ENCODE measurements at regions not wholly inside any gene's neighbourhood (a gene's known extent, or its start where the extent isn't known, plus 50 kb on each side); places are given as distances from the start of the nearest gene placed in this dataset.

DNA sequence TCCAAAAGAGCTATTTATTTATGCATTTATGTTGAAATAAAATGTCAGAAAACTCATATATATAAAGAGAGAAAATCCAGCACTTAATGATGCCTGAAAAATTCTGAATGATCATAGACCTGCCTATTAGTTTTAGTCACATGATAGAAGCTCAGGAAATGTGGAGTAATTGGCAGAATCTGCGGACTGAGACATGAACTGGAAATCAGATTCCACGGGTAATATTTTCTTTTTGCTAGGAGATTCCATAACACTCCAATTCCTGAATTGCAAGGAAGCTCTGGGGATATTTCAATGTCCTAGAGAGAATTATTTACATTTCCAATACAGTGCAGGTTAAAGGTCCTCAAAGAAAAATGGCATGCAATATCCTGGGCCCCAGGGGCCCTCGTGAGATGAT, 778.8 kb downstream of the SEMA5A start:
- no peak overlapping the region for H3K4me3 ChIP-seq (ENCODE audit: low read depth, low read length)
- DNase-seq (ENCODE audit: low read depth) = no peak
- TF ChIP-seq, protein P1, sequence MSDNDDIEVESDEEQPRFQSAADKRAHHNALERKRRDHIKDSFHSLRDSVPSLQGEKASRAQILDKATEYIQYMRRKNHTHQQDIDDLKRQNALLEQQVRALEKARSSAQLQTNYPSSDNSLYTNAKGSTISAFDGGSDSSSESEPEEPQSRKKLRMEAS (IDR thresholded peaks at IDR 0.05; ENCODE audit: low read depth, low read length) = no peak
- TF ChIP-seq, protein P2, sequence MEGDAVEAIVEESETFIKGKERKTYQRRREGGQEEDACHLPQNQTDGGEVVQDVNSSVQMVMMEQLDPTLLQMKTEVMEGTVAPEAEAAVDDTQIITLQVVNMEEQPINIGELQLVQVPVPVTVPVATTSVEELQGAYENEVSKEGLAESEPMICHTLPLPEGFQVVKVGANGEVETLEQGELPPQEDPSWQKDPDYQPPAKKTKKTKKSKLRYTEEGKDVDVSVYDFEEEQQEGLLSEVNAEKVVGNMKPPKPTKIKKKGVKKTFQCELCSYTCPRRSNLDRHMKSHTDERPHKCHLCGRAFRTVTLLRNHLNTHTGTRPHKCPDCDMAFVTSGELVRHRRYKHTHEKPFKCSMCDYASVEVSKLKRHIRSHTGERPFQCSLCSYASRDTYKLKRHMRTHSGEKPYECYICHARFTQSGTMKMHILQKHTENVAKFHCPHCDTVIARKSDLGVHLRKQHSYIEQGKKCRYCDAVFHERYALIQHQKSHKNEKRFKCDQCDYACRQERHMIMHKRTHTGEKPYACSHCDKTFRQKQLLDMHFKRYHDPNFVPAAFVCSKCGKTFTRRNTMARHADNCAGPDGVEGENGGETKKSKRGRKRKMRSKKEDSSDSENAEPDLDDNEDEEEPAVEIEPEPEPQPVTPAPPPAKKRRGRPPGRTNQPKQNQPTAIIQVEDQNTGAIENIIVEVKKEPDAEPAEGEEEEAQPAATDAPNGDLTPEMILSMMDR (IDR thresholded peaks at IDR 0.05; ENCODE audit: low read depth, low read length) = no peak
- TF ChIP-seq MYC (IDR thresholded peaks at IDR 0.05; ENCODE audit: low read depth, low read length) (no peak), POLR2A (IDR thresholded peaks at IDR 0.05; ENCODE audit: extremely low read depth, insufficient read length) (no peak)

DNA sequence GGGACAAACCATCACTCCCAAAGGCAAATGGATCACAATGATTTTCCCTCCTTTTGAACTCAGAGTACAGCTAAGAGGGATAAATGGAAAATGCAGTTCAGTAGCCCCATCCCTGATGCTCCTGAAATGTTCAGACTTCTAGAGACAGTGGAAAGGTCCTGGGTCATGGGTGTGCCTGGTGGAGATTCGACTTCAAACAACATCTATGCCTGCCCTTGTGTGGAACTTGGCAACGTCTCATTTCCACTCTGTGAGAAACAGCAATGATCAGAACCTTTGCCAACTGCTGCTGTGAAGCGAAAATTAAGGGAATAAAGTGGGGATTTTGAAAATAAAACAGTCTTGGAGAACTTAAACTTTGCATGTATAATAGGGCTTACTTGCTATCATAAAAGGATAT, 778.1 kb downstream of the SEMA5A start:
- DNase-seq (ENCODE audit: low read depth) = no peak
- TF ChIP-seq POLR2A (IDR thresholded peaks at IDR 0.05; ENCODE audit: extremely low read depth, insufficient read length) = no peak
- no peak for TF ChIP-seq MYC (IDR thresholded peaks at IDR 0.05; ENCODE audit: low read depth, low read length)
- TF ChIP-seq, protein P1 (IDR thresholded peaks at IDR 0.05; ENCODE audit: low read depth, low read length) = no peak
- TF ChIP-seq, protein P2 (IDR thresholded peaks at IDR 0.05; ENCODE audit: low read depth, low read length) = no peak
- no peak overlapping the region for H3K4me3 ChIP-seq (ENCODE audit: low read depth, low read length)

DNA sequence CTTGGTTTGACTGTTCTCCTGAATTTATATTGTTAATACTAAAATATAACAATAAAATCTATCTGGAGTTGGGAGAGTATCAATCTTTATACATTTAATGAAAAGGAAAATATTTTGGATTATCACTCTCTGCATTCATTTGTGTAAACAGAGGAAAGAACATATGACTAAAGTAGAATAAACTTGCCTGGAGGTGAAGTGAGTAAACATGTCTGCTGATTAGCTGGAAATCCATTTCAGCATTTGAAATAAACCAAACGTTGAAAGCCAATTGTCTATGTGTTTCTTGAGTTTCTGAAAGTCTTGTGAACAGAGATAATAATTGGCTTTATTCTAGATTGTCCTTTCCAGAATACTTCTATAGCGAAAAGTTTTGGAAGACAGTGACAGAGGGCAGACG, 776.2 kb downstream of the SEMA5A start:
- no peak overlapping the region for H3K4me3 ChIP-seq (ENCODE audit: low read depth, low read length)
- TF ChIP-seq, protein P1 (IDR thresholded peaks at IDR 0.05; ENCODE audit: low read depth, low read length) = no peak
- TF ChIP-seq, protein P2 (IDR thresholded peaks at IDR 0.05; ENCODE audit: low read depth, low read length) = no peak
- no peak for TF ChIP-seq POLR2A (IDR thresholded peaks at IDR 0.05; ENCODE audit: extremely low read depth, insufficient read length)
- TF ChIP-seq MYC (IDR thresholded peaks at IDR 0.05; ENCODE audit: low read depth, low read length) = no peak
- no peak for DNase-seq (ENCODE audit: low read depth)

DNA sequence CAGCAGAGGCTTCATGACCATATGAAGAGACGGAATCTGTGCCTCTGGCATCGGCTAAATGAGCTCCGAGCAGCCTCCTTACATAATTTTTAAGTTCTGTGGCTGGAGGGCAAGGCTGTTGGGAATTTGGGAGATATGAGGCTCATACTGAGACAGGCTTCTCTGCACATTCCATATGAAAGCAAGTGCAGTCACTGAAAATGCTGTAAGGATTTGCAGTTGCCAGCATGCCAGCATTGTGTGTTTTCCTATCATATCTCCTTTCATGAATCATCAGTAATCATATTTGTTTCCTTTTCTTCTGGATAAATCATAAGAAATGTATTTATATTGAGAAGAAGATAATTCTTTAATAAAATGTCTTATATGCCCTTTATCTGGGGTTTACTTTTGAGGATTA, 775.4 kb downstream of the SEMA5A start:
- TF ChIP-seq POLR2A (IDR thresholded peaks at IDR 0.05; ENCODE audit: extremely low read depth, insufficient read length) (no peak), MYC (IDR thresholded peaks at IDR 0.05; ENCODE audit: low read depth, low read length) (no peak)
- TF ChIP-seq, protein P2 (IDR thresholded peaks at IDR 0.05; ENCODE audit: low read depth, low read length) = no peak
- TF ChIP-seq, protein P1 (IDR thresholded peaks at IDR 0.05; ENCODE audit: low read depth, low read length) = no peak
- DNase-seq (ENCODE audit: low read depth) = no peak
- H3K4me3 ChIP-seq (ENCODE audit: low read depth, low read length) = no peak overlapping the region

DNA sequence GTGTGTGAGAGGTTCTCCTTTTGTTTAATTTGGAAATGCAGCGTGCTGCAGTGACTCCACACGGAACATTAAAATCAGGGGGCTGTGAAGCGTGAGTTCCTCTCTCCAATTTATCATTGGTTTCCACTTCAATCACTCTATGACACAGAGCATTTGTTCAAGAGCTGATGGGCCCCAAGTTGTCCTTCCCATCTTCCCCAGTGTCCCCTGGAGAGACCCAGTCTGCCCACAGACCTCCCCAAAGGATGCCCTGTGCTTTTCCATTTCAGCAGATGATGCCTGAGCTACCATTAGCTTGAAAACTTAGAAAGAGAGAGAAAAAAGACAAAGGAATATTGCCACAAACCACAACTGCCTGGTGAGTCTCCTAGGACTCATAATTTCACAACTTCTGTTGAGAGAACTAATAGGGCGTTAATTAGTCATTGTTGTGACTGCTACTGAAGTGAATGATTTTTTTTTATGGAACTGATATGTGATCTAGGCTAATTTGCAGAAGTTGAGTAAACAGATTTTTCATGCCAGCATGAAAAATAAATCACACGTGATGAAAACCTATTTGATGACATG, 772.7 kb downstream of the SEMA5A start:
- DNase-seq (ENCODE audit: low read depth) = no peak
- TF ChIP-seq POLR2A (IDR thresholded peaks at IDR 0.05; ENCODE audit: extremely low read depth, insufficient read length) = no peak
- TF ChIP-seq MYC (IDR thresholded peaks at IDR 0.05; ENCODE audit: low read depth, low read length) = no peak
- TF ChIP-seq, protein P2 (IDR thresholded peaks at IDR 0.05; ENCODE audit: low read depth, low read length) = no peak
- TF ChIP-seq, protein P1 (IDR thresholded peaks at IDR 0.05; ENCODE audit: low read depth, low read length) = no peak
- H3K4me3 ChIP-seq (ENCODE audit: low read depth, low read length) = no peak overlapping the region
